GM18907 (cell line): ENCODE measurements at regions not wholly inside any gene's neighbourhood (a gene's known extent, or its start where the extent isn't known, plus 50 kb on each side); places are given as distances from the start of the nearest gene placed in this dataset.
"Not testable (repeated sequence)": the region's sequence is repeated elsewhere in the genome, so short reads cannot be mapped to it uniquely, and the experiment has no call there.

Source experiments
- ATAC-seq: cut with Tn5 transposase; IDR thresholded peaks from one replicate; pipeline ENCODE4 v1.9.1; 2021; ENCODE audit warnings: mild to moderate bottlenecking, moderate library complexity; ENCODE audit not compliant: unreplicated experiment

GRCh38 chr2:39875182-39875913 is 96.3 kb upstream of the THUMPD2 start:
- no peak for ATAC-seq

DNA sequence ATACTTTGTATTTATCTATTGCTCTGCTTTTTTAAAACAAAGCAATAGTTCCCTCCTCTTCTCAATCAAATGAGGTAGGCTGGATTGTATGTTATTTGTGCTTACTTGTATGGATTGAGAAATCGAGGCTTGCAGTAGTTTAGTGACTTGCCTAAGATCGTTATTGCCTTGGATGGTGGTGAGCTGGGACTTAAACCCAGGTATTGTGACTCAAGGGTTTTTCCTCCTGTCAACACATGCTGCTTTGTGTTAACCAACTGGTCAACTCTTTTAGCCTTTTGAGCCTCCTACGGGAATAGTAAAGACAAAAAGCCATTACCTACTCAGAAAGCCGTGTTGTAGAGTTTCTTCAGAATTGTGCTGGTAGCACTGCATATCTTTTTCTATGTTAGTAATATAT is 95.2 kb upstream of the THUMPD2 start:
- no peak for ATAC-seq

DNA sequence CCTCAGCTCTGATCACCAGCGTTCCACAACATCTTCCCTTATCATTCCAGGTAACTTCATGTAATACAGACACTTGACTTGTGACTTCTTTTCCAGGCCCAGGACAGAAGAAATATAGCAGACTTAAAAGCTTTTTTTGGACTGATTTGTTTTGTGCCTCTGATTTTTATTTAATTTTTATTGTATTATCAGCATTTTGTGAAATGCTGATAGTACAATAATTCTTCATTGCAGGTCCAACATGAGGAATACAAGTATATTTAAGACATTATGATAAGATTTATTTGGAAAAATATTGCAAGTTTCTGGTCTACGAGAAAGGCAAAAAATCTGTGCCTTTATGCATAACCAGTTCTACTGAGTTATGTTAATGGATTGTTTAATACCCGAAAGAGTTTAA is 94.5 kb upstream of the THUMPD2 start:
- no peak for ATAC-seq

DNA sequence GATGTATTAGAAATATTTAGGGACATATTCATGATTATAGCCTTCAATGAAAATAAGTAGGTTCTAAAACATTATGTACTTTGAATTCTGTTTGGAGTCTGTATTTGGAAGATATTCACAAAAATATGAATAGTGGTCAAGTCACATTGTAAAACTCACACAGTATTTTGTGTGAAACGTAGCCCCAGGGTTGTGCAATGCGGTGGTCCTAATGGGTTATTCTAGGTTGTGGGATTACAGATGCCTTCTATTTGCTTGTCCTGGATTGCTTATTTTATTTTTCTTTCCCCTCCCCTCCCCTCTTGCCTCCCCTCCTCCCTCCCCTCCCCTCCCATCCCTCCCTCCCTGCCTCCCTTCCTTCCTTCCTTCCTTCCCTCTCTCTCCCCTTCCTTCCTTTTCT is 93.7 kb upstream of the THUMPD2 start:
- no peak for ATAC-seq

DNA sequence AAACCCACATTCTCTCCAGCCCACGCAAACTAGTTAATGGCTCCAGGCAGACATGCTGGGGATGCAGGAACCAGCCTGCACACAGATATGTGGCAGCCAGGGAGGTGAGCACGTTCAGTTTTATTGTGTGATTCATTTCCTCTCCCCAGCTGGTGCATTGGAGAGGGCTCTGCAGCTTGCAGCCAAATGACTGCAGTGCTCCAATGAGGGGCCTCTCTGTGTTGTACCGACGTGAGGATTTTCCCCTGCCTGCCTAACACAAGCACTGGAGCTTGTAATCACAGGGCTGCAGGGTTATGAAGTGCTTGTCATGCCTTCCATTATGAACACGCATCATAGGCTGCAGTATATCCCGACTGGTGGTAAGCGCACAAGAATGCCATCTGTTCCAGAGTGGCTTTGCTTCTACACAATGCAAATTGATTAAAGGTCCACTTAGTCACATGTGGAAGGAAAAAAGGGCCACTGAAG is 92.3 kb upstream of the THUMPD2 start:
- no peak for ATAC-seq

GRCh38 chr2:39870871-39871270 is 91.8 kb upstream of the THUMPD2 start:
- ATAC-seq: no peak

DNA sequence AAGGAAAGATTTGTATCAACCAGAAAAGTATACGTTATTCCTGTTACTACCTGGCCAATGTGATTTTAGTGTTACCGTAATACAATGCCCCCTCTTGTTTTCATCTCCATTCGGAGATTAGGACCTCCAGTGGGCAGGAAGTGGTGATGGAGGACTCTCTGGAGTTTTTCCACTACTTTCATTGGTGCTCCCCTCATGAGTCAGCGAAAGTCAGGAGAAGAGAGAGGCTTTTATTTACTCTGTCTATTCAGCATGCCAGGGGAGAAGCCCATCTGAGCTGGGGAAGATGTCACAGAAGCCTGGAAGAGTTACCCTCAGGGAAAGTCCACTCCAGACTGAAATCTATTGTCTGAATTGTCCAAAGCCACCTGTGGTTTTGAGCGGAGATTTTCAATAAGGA is 88.2 kb upstream of the THUMPD2 start:
- no peak for ATAC-seq

DNA sequence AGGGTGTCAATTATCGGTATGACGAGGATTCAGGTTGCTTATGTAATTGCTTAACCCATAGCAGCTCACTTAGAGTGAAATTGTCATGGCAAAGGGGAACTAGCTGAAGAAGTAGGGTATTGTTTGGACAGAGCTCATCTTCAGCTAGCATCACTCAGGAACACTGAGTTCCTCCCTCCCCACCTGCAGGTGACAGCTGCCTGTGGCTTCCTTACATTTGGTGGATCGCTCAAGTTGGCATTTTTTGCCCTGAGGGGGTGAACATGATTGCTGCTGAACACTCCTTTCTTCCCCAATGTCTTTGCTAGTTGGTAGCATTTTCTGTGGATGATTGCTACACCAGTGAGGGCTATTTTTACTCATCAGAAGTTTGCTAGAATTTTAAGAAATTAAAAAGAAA is 86.7 kb upstream of the THUMPD2 start:
- no peak for ATAC-seq

DNA sequence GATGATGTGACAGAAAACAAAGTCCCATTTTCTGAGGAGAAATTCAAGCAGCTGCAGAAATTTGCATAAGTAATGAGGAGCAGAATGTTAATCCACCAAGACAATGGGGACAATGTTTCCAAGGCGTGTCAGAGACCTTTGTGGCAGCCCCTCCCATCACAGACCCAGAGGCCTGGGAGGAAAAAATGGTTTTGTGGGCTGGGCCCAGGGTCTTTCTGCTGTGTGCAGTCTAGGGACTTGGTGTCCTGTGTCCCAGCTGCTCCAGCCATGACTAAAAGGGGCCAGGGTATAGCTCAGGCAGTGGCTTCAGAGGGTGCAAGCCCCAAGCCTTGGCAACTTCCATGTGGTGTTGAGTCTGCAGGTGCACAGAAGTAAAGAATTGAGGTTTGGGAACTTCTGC is 84.6 kb upstream of the THUMPD2 start:
- not testable (repeated sequence) for ATAC-seq

DNA sequence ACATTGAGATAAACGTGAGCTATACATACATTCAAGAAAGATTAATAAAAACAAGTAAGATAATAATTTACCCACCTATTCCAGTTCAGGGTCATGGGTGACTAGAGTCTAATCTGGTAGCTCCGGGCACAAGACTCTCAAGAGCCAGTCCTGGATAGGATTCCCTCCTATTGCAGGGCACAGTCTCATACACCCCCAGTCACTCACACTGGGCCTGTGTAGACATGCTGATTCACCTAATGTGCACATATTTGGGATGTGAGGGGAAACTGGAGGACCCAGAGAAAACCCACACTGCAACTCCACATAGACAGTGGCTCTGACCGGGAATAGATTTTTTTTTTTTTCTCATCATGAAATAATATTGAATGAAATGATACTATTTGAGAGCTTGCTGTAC is 81.5 kb upstream of the THUMPD2 start:
- ATAC-seq: no peak

GRCh38 chr2:39858677-39859076 is 79.6 kb upstream of the THUMPD2 start:
- no peak for ATAC-seq

GRCh38 chr2:39855856-39856255 is 76.8 kb upstream of the THUMPD2 start:
- no peak for ATAC-seq

- no peak for ATAC-seq
Measured at GRCh38 chr2:39854771-39855170, 75.7 kb upstream of the THUMPD2 start.

- ATAC-seq: no peak
Measured at GRCh38 chr2:39852831-39853230, 73.8 kb upstream of the THUMPD2 start.

- ATAC-seq: peak; percentile 93
Measured at GRCh38 chr2:39851651-39852110, 72.6 kb upstream of the THUMPD2 start.

GRCh38 chr2:39851251-39851650 is 72.2 kb upstream of the THUMPD2 start:
- ATAC-seq: no peak

DNA sequence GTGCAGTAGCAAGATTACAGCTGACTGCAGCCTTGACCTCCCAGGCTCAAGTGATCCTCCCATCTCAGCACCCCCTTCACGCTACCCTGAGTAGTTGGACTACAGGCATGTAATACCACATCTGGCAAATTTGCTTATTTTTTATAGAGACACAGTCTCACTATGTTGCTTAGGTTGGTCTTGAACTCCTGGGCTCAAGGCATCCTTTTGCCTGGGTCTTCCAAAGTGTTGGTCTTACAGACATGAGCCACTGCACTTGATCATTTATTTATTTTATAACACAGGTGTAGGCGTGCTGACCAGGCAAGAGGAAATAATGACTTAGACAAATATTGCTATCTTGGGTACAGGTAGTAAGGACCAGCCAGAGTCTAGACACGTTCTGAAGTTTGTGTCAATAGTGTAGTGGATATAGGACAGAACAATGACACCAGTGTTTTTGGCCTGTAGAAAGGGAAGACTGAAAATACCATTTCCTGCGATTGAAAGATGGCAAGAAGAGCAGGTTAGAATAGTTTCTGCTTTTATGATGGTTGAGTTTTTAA is 71.0 kb upstream of the THUMPD2 start:
- no peak for ATAC-seq

GRCh38 chr2:39849064-39849463 is 70.0 kb upstream of the THUMPD2 start:
- ATAC-seq: no peak

GRCh38 chr2:39845460-39846146 is 66.5 kb upstream of the THUMPD2 start:
- no peak for ATAC-seq

DNA sequence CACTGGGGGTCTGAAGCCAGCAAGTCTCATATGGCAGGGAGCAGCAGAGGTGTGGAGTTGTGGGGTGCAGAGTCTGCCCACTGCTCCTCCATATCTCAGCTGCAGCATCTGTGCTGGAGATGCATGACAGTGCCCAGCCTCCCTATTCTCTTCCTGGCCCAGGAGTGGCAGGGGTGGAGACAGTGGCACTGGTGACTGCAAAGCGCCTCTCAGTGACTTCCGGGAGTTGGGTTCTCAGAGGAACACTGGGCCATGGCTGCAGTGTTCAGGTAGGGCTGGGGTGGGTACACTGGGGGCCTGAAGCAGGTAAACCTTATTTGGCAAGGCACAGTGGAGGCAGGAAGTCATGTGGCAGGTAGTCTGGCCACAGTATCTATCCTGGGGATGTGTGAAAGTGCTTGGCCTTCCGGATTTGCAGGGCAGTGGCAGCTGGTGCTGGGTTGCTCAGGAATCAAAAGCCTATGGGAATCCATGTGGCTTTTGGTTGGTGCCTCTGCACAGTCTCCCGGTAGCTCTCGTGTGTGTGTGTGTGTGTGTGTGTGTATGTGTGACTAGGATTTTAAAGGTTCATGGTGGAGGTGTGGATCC is 60.3 kb upstream of the THUMPD2 start:
- ATAC-seq: no peak

GRCh38 chr2:39838589-39838988 is 59.5 kb upstream of the THUMPD2 start:
- no peak for ATAC-seq
